AG09319 (cell line): ENCODE measurements at regions not wholly inside any gene's neighbourhood (a gene's known extent, or its start where the extent isn't known, plus 50 kb on each side); places are given as distances from the start of the nearest gene placed in this dataset.
A peak's percentile ranks its signal among the peaks of the same experiment; 100 is the strongest.

Experiments used
- DNase-seq: peaks from one replicate; pipeline ENCODE4 v3.0.0-alpha.2; 2010; ENCODE audit warnings: low read depth; ENCODE audit errors: extremely low read depth
- TF ChIP-seq, protein P1 (sequence below): IDR thresholded peaks from 2 replicates; pipeline ENCODE4 v1.5.1; 2011; ENCODE audit warnings: low read depth, mild to moderate bottlenecking, inconsistent platforms, low read length, moderate library complexity

GRCh38 chr2:238666543-238666942 lies 181.3 kb upstream of the TWIST2 start:
- no peak for DNase-seq
- TF ChIP-seq, protein P1, sequence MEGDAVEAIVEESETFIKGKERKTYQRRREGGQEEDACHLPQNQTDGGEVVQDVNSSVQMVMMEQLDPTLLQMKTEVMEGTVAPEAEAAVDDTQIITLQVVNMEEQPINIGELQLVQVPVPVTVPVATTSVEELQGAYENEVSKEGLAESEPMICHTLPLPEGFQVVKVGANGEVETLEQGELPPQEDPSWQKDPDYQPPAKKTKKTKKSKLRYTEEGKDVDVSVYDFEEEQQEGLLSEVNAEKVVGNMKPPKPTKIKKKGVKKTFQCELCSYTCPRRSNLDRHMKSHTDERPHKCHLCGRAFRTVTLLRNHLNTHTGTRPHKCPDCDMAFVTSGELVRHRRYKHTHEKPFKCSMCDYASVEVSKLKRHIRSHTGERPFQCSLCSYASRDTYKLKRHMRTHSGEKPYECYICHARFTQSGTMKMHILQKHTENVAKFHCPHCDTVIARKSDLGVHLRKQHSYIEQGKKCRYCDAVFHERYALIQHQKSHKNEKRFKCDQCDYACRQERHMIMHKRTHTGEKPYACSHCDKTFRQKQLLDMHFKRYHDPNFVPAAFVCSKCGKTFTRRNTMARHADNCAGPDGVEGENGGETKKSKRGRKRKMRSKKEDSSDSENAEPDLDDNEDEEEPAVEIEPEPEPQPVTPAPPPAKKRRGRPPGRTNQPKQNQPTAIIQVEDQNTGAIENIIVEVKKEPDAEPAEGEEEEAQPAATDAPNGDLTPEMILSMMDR, result no peak

GRCh38 chr2:238667008-238667407 lies 180.9 kb upstream of the TWIST2 start:
- TF ChIP-seq, protein P1, result no peak
- DNase-seq, result peak; percentile 60

DNA sequence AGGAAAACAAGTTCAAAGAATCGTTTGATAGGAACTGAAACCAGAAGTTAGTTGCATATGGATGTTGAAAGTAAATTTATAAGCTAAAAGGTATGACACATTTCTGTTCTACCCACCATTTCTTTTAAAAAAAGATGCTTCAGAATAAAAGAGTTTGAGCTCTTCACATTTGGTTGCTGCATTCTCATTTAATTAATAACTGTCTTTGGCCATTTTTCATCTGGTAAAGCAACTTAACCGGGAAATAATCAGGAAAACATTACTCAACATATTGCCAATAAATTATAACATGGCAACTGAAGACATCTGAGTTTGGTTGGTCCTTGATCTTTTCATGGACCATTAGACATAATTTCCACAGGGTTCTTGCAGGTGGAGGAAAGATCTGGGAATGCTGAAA lies 180.2 kb upstream of the TWIST2 start:
- TF ChIP-seq, protein P1, result no peak
- no peak for DNase-seq

DNA sequence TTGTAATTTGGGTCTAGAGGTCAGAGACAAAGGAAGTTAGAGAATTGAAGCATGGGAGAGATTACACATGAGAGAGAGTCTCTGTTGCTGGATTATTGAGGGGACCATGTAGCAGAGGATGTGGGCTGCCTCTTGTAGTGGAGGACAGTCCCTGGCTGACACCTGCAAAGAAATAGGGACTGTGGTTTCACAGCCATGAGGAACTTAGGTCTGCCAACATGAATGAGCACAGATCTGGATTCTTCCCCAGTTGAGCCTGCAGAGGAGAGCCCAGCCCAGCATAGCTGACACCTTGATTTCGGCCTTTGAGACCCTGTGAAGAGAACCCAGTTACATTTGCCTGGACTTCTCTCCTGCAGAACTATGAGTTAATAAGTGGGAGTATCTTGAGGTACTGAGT lies 179.5 kb upstream of the TWIST2 start:
- DNase-seq, result no peak
- TF ChIP-seq, protein P1, result no peak

GRCh38 chr2:238669046-238669445 lies 178.8 kb upstream of the TWIST2 start:
- no peak for DNase-seq

DNA sequence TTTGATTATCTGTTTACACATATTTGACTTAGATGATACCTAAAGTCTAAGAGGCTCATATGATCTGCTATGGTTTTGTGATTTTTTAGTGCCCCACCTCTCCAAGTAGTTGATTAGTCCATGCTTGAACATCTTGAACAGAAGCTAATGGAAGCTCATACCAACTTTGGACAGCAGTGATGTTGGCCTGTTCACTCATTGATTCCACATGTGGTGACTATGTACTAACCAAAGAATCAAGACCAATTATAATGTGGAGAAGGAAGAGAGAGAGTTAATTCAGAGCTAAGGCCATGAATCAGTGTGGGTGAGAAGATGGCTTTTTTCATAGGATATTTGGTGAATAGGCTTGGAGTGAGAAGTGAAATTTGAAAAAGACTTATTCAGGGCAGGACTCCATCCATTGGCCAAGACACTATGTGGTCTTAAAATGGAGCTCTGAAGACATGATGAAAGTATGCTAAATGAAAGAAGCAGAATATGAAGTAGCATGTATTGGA lies 178.3 kb upstream of the TWIST2 start:
- no peak for DNase-seq
- TF ChIP-seq, protein P1, result no peak

More at GRCh38 chr2:238669046-238669445, 178.8 kb upstream of the TWIST2 start:
- TF ChIP-seq, protein P1, result no peak

- DNase-seq, result no peak
- TF ChIP-seq, protein P1, result no peak
These were observed 177.7 kb upstream of the TWIST2 start for GRCh38 chr2:238670111-238670585.
